Tibial nerve (tissue), 4 donors: ENCODE measurements at regions not wholly inside any gene's neighbourhood (a gene's known extent, or its start where the extent isn't known, plus 50 kb on each side); places are given as distances from the start of the nearest gene placed in this dataset.
A peak's percentile ranks its signal among the peaks of the same experiment; 100 is the strongest.

Experiments
- DNase-seq, 2 donors: peaks; one replicate each; pipeline ENCODE4 v3.0.0-alpha.2; 2019; ENCODE audit warnings: low spot score in 2 of 2
- H3K27ac ChIP-seq, 4 donors: fragments of 200-600 bp; sonication (generic) in 3 of 4; one replicate each; pipeline ENCODE4 v1.5.1; 2017 to 2019; ENCODE audit warnings: mild to moderate bottlenecking in 1 of 4
- H3K27me3 ChIP-seq, 2 donors: fragments of 200-600 bp; sonication (generic) in 1 of 2; one replicate each; pipeline versions ENCODE4 v1.5.1 to v1.6.0; 2017 to 2019
- H3K36me3 ChIP-seq, 3 donors: fragments of 200-600 bp; sonication (generic); one replicate each; pipeline ENCODE4 v1.5.1; 2018 to 2019
- H3K4me1 ChIP-seq, 4 donors: fragments of 200-600 bp; sonication (generic) in 3 of 4; one replicate each; pipeline ENCODE4 v1.5.1; 2017 to 2019
- H3K4me3 ChIP-seq, 4 donors: fragments of 200-600 bp; sonication (generic) in 3 of 4; one replicate each; pipeline ENCODE4 v1.5.1; 2017 to 2019; ENCODE audit warnings: mild to moderate bottlenecking in 1 of 4, moderate library complexity in 1 of 4
- H3K9me3 ChIP-seq, 4 donors: fragments of 200-600 bp; sonication (generic) in 3 of 4; one replicate each; pipeline ENCODE4 v1.5.1; 2017 to 2019
- EP300 ChIP-seq, 2 donors: sonication (generic); formaldehyde crosslinking; IDR thresholded peaks; one replicate each; pipeline ENCODE4 v1.6.1; 2017; ENCODE audit warnings: antibody characterized with exemption in 2 of 2, mild to moderate bottlenecking in 1 of 2
- POLR2A ChIP-seq, 2 donors: fragments of 450-650 bp; IDR thresholded peaks; one replicate each; pipeline ENCODE4 v1.6.1; 2017; ENCODE audit warnings: antibody characterized with exemption in 2 of 2, mild to moderate bottlenecking in 2 of 2, moderate library complexity in 2 of 2
- WGBS, 2 donors: methylation state at CpG; one replicate each; pipeline ENCODE4 v1.1.5; 2018; 5-methylcytosine and 5-hydroxymethylcytosine counted together
- TF ChIP-seq, protein P1 (sequence below), 5 experiments: fragments of 200-600 bp in 3 of 5; fragments of 450-650 bp in 2 of 5; sonication (generic) in 3 of 5; IDR thresholded peaks; one replicate each; pipeline ENCODE4 v1.5.1; 2016 to 2019; ENCODE audit warnings: antibody characterized with exemption in 5 of 5, mild to moderate bottlenecking in 3 of 5, moderate library complexity in 2 of 5

DNA sequence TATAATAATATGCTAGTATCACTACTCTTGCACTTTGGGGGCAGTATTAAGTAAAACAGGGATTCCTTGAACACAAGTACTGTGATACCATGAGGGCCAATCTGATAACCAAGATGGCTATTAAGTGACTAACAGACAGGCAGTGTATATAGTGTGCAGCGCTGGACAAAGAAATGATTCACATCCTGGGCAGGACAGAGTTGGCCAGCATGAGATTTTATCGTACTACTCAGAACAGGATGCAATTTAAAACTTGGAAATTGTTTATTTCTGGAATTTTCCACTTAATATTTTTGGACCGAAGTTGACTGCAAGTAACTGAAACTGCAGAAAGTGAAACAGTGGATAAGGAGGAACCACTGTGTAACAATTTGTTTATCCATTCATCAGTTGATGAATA lies 74.6 kb downstream of the DNTTIP2 start:
- Histone ChIP-seq H3K9me3 (peaks cover 0 to 8% (median 0%) of the 10 kb centered on the region in 4 donors), H3K4me1 (peaks cover 0 to 22% (median 0%) of the 10 kb centered on the region in 4 donors), H3K27me3 (no peaks in the 10 kb centered on the region), H3K4me3 (no peak overlapping the region), H3K27ac (peak overlapping the region in 2 of 4 donors; percentile 8 to 45), H3K36me3 (no peaks in the 10 kb centered on the region)
- TF ChIP-seq POLR2A (IDR thresholded peaks at IDR 0.05) = no peak
- TF ChIP-seq EP300 (IDR thresholded peaks at IDR 0.05) = no peak
- TF ChIP-seq, protein P1, sequence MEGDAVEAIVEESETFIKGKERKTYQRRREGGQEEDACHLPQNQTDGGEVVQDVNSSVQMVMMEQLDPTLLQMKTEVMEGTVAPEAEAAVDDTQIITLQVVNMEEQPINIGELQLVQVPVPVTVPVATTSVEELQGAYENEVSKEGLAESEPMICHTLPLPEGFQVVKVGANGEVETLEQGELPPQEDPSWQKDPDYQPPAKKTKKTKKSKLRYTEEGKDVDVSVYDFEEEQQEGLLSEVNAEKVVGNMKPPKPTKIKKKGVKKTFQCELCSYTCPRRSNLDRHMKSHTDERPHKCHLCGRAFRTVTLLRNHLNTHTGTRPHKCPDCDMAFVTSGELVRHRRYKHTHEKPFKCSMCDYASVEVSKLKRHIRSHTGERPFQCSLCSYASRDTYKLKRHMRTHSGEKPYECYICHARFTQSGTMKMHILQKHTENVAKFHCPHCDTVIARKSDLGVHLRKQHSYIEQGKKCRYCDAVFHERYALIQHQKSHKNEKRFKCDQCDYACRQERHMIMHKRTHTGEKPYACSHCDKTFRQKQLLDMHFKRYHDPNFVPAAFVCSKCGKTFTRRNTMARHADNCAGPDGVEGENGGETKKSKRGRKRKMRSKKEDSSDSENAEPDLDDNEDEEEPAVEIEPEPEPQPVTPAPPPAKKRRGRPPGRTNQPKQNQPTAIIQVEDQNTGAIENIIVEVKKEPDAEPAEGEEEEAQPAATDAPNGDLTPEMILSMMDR (IDR thresholded peaks at IDR 0.05) = no peak
- WGBS, 2 donors = 20 to 22% methylated on average over 3 of the region's 3 CpGs
- no peak for DNase-seq

DNA sequence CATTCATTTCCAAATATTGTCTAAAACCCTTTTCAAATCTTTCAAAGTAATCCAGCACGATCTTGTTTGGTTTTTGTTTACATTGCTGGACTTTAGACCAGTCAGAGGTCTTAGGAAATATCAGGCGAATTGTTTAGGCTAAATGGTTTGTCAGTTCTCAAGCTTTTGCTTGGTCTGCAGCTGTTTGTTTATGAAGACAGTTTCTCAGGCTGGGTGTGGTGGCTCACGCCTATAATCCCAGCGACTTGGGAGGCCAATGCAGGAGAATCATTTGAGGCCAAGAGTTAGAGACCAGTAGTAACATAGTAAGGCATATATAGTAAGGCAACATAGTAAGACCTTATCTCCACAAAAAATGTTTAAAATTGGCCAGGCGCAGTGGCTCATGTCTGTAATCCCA lies 77.5 kb downstream of the DNTTIP2 start:
- TF ChIP-seq, protein P1 (IDR thresholded peaks at IDR 0.05) = no peak
- TF ChIP-seq POLR2A (IDR thresholded peaks at IDR 0.05) (no peak), EP300 (IDR thresholded peaks at IDR 0.05) (no peak)
- peaks cover 0 to 33% (median 0%) of the 10 kb centered on the region in 4 donors for H3K4me1 ChIP-seq
- H3K27ac ChIP-seq = no peak overlapping the region
- no peaks in the 10 kb centered on the region for H3K36me3 ChIP-seq
- 87% methylated on average over 5 of the region's 5 CpGs for WGBS, 2 donors
- DNase-seq = no peak
- H3K27me3 ChIP-seq = no peaks in the 10 kb centered on the region
- no peak overlapping the region for H3K4me3 ChIP-seq
- H3K9me3 ChIP-seq = no peaks in the 10 kb centered on the region

DNA sequence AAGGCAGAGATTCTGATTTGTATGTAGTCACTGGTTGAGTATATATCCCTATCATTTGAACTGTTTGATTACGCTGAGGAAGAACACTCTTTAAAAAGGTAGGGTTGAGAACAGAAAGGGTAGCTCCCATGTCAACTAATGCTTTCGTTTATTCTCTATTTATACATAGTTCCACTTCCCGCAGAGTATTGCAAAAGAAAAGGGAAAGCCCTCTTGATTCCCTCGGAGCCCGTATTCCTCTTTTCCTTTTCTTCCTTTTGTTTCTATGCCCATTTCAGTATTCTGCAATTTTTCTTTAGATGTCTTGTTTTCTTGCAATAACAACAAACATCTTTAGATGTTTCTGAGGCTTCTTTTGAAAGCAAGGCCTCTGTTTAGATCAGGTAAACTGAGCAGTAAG lies 78.2 kb downstream of the DNTTIP2 start:
- no peak for TF ChIP-seq POLR2A (IDR thresholded peaks at IDR 0.05)
- TF ChIP-seq EP300 (IDR thresholded peaks at IDR 0.05) = no peak
- TF ChIP-seq, protein P1 (IDR thresholded peaks at IDR 0.05) = no peak
- H3K27ac ChIP-seq = no peak overlapping the region
- DNase-seq = no peak
- 91 to 94% methylated on average over 5 of the region's 5 CpGs for WGBS, 2 donors
- H3K4me1 ChIP-seq = peaks cover 0 to 33% (median 0%) of the 10 kb centered on the region in 4 donors
- H3K9me3 ChIP-seq = no peaks in the 10 kb centered on the region
- H3K27me3 ChIP-seq = no peaks in the 10 kb centered on the region
- H3K4me3 ChIP-seq = no peak overlapping the region
- H3K36me3 ChIP-seq = no peaks in the 10 kb centered on the region

DNA sequence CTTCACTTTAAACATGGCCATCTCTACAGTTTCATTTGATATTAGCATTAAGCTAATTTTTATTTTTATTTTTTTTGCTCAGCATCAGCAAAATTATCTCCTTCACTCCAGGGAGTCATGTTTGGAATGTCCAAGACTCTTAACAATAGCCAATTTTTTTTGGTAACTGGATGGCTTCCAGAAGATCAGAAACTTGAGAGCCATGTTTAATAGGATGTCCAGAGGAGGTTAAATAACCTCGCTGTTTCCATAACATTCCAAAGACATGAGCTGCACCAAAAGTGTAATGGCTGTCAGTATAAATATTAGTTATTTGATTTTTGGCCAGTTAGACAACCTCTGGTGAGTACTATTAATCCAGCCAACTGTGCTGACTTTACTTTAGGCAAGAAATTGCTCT lies 80.7 kb downstream of the DNTTIP2 start:
- Histone ChIP-seq H3K36me3 (no peaks in the 10 kb centered on the region), H3K27me3 (no peaks in the 10 kb centered on the region), H3K4me3 (no peak overlapping the region), H3K27ac (no peak overlapping the region), H3K4me1 (peaks cover 0 to 11% (median 0%) of the 10 kb centered on the region in 4 donors), H3K9me3 (no peaks in the 10 kb centered on the region)
- TF ChIP-seq, protein P1 (IDR thresholded peaks at IDR 0.05) = no peak
- TF ChIP-seq POLR2A (IDR thresholded peaks at IDR 0.05) = no peak
- TF ChIP-seq EP300 (IDR thresholded peaks at IDR 0.05) = no peak
- DNase-seq = no peak
- WGBS, 2 donors = 8 to 31% methylated on average over 1 of the region's 1 CpG

DNA sequence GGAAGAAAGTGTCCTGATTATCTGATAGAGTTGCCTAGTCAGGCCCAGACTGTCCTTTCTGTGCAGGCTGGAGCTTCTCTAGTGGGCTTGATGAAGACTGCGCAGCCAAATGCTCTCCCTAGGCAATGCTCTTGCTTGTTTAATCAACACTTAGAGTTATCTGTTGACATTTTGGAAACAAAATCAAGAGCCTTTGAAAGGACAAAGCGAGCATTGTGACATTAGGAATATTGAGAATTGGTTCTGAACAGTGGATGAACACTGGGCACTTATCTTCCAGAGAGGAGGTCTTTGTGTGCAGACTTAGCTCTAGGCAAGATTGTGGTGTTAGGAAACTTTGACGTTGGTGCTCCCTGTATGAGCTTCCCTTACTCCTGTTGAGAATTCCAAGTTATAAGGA lies 94.5 kb downstream of the DNTTIP2 start:
- H3K4me1 ChIP-seq = peaks cover 0 to 4% (median 0%) of the 10 kb centered on the region in 4 donors
- H3K9me3 ChIP-seq = peaks cover 0 to 17% (median 0%) of the 10 kb centered on the region in 4 donors
- DNase-seq = no peak
- no peak overlapping the region for H3K4me3 ChIP-seq
- WGBS, 2 donors = 53 to 67% methylated on average over 3 of the region's 3 CpGs
- H3K27ac ChIP-seq = no peak overlapping the region
- no peaks in the 10 kb centered on the region for H3K27me3 ChIP-seq
- no peaks in the 10 kb centered on the region for H3K36me3 ChIP-seq
- TF ChIP-seq POLR2A (IDR thresholded peaks at IDR 0.05) = no peak
- TF ChIP-seq, protein P1 (IDR thresholded peaks at IDR 0.05) = no peak
- no peak for TF ChIP-seq EP300 (IDR thresholded peaks at IDR 0.05)
